Suprapubic skin (tissue), 4 donors: ENCODE measurements at regions not wholly inside any gene's neighbourhood (a gene's known extent, or its start where the extent isn't known, plus 50 kb on each side); places are given as distances from the start of the nearest gene placed in this dataset.

Experiments
- POLR2A ChIP-seq, 2 donors: fragments of 450-650 bp; IDR thresholded peaks; one replicate each; pipeline ENCODE4 v1.6.1; 2017; ENCODE audit warnings: antibody characterized with exemption in 2 of 2, mild to moderate bottlenecking in 2 of 2, moderate library complexity in 2 of 2
- POLR2AphosphoS5 ChIP-seq, 3 donors: sonication (generic); formaldehyde crosslinking; IDR thresholded peaks; one replicate each; pipeline ENCODE4 v1.6.1; 2017; ENCODE audit warnings: antibody characterized with exemption in 3 of 3
- TF ChIP-seq, protein P1 (sequence below), 2 donors: fragments of 200-600 bp in 1 of 2; fragments of 450-650 bp in 1 of 2; sonication (generic) in 1 of 2; IDR thresholded peaks; one replicate each; pipeline ENCODE4 v1.5.1; 2016 to 2019; ENCODE audit warnings: antibody characterized with exemption in 2 of 2, mild to moderate bottlenecking in 1 of 2, moderate library complexity in 1 of 2

- TF ChIP-seq, protein P1, sequence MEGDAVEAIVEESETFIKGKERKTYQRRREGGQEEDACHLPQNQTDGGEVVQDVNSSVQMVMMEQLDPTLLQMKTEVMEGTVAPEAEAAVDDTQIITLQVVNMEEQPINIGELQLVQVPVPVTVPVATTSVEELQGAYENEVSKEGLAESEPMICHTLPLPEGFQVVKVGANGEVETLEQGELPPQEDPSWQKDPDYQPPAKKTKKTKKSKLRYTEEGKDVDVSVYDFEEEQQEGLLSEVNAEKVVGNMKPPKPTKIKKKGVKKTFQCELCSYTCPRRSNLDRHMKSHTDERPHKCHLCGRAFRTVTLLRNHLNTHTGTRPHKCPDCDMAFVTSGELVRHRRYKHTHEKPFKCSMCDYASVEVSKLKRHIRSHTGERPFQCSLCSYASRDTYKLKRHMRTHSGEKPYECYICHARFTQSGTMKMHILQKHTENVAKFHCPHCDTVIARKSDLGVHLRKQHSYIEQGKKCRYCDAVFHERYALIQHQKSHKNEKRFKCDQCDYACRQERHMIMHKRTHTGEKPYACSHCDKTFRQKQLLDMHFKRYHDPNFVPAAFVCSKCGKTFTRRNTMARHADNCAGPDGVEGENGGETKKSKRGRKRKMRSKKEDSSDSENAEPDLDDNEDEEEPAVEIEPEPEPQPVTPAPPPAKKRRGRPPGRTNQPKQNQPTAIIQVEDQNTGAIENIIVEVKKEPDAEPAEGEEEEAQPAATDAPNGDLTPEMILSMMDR (IDR thresholded peaks at IDR 0.05): no peak
- TF ChIP-seq POLR2A (IDR thresholded peaks at IDR 0.05): no peak
- TF ChIP-seq POLR2AphosphoS5 (IDR thresholded peaks at IDR 0.05): no peak
Measured at GRCh38 chr1:72631449-72631848, 349.1 kb upstream of the NEGR1 start.
